Heart right ventricle (tissue), 16 donors: ENCODE measurements at regions not wholly inside any gene's neighbourhood (a gene's known extent, or its start where the extent isn't known, plus 50 kb on each side); places are given as distances from the start of the nearest gene placed in this dataset.

ENCODE experiments used
- ATAC-seq, 8 donors: fragments of 200-7000 bp; cut with Tn5 transposase; one replicate each; pipeline ENCODE4 v1.9.1; 2020; ENCODE audit warnings: mild to moderate bottlenecking in 8 of 8, moderate library complexity in 8 of 8, moderate number of reproducible peaks in 1 of 8
- DNase-seq, 2 donors: peaks; one replicate each; pipeline ENCODE4 v3.0.0-alpha.2; 2020
- H3K27ac ChIP-seq, 10 donors: fragments of 200-600 bp; sonication (generic) in 2 of 10; one replicate each; pipeline versions ENCODE4 v1.5.0 to v1.8.0; 2020 to 2022; ENCODE audit warnings: mild to moderate bottlenecking in 3 of 10
- H3K27me3 ChIP-seq, 7 donors: fragments of 200-600 bp; one replicate each; pipeline ENCODE4 v1.8.0; 2021 to 2022; ENCODE audit warnings: mild to moderate bottlenecking in 2 of 7
- H3K36me3 ChIP-seq, 9 donors: fragments of 200-600 bp; sonication (generic) in 1 of 9; one replicate each; pipeline versions ENCODE4 v1.5.0 to v1.8.0; 2020 to 2022; ENCODE audit warnings: mild to moderate bottlenecking in 2 of 9
- H3K4me1 ChIP-seq, 9 donors: fragments of 200-600 bp; sonication (generic) in 1 of 9; one replicate each; pipeline versions ENCODE4 v1.5.0 to v1.8.0; 2020 to 2022; ENCODE audit warnings: mild to moderate bottlenecking in 4 of 9
- H3K4me3 ChIP-seq, 10 donors: fragments of 200-600 bp; sonication (generic) in 2 of 10; one replicate each; pipeline versions ENCODE4 v1.5.0 to v1.8.0; 2020 to 2022; ENCODE audit warnings: mild to moderate bottlenecking in 7 of 10, moderate library complexity in 2 of 10
- H3K9me3 ChIP-seq, 11 donors: fragments of 200-600 bp in 10 of 11; sonication (generic) in 2 of 11; one replicate each; pipeline versions ENCODE4 v1.5.0 to v1.8.0; 2013 to 2022; ENCODE audit warnings: mild to moderate bottlenecking in 2 of 11, control low read depth in 1 of 11, moderate library complexity in 1 of 11
- WGBS, 2 donors: extraction: QIAGEN DNeasy Blood & Tissue Kit; methylation state at CpG; one replicate each; pipeline ENCODE4 v1.1.7; 2013; ENCODE audit warnings: inconsistent platforms in 1 of 2; 5-methylcytosine and 5-hydroxymethylcytosine counted together
- intact Hi-C, 10 donors: fragments of 100-400 bp; cut with DNase I; formaldehyde crosslinking; loops; one replicate each; pipeline versions ENCODE4 v1.11.1 to v1.14.2; 2022
- TF ChIP-seq, protein P1 (sequence below), 9 donors: fragments of 200-600 bp; sonication (generic) in 2 of 9; IDR thresholded peaks; one replicate each; pipeline versions ENCODE4 v1.5.0 to v1.8.0; 2021 to 2022; ENCODE audit warnings: antibody characterized with exemption in 9 of 9, mild to moderate bottlenecking in 5 of 9, moderate library complexity in 1 of 9
- donor health status: Arrhythmogenic right ventricular cardiomyopathy.
- donor health status: ischemic (EF 13 %, LVEDD 7.1; RV severe dilation, severe dysfunction).
- donor health status: healthy with polysubstance abuse.
- donor health status: DM: no; HTN: yes; CAD: no.
- donor health status: DM: no; HTN: no; CAD: no.
- donor health status: ischemic (EF 25% LVEDD 6.9; RV normal size, moderate dysfunction).
- donor health status: ischemic (EF 25% LVEDD 5.7; RV mildly dilated, moderate dysfunction).
- donor health status: healthy.
- donor health status: DM: yes; HTN: yes; CAD: no.
- donor health status: Ischemic cardiomyopathy.
- donor health status: ischemic (EF 35%, LVEDD 5.7; RV mildly dilated, moderate dysfunction).
- donor health status: nonischemic (EF 11% LVEDD 7.7; RV severe dilation, severe dysfunction).
- donor health status: DM: yes; HTN: yes; CAD: no.
- donor health status: PGD.
- donor health status: ischemic (EF 29% LVEDD 5.4; RV normal size, mild dysfunction).
- donor health status: nonischemic (EF 23%, LVEDD 6.1; RV moderate dilation, normal function).

DNA sequence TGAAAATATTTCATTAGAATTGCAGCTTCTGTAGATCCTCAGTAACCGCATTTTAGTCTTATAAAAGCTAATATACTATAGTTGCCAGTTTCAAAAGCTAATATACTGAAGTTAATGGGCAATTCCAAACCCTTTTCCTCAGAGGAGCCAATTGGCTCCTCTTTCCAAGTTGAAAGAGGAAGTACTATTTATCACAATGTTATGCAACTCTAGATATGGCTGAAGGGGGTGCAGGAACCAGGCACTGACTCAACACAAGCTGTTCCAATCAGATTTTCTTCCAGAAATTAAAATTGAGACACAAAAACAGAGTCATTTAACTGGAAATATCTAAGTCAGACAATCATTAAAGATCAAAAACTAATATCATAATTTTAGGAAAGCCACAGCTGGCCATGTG, 258.9 kb downstream of the PCDH20 start:
- intact Hi-C loops: no loop called here
- 78 to 89% methylated on average over 1 of the region's 1 CpG for WGBS, 2 donors
- no peak overlapping the region for H3K27ac ChIP-seq
- H3K4me3 ChIP-seq: no peak overlapping the region
- peaks cover 0 to 4% (median under 1%) of the 10 kb centered on the region in 9 donors for H3K4me1 ChIP-seq
- TF ChIP-seq, protein P1, sequence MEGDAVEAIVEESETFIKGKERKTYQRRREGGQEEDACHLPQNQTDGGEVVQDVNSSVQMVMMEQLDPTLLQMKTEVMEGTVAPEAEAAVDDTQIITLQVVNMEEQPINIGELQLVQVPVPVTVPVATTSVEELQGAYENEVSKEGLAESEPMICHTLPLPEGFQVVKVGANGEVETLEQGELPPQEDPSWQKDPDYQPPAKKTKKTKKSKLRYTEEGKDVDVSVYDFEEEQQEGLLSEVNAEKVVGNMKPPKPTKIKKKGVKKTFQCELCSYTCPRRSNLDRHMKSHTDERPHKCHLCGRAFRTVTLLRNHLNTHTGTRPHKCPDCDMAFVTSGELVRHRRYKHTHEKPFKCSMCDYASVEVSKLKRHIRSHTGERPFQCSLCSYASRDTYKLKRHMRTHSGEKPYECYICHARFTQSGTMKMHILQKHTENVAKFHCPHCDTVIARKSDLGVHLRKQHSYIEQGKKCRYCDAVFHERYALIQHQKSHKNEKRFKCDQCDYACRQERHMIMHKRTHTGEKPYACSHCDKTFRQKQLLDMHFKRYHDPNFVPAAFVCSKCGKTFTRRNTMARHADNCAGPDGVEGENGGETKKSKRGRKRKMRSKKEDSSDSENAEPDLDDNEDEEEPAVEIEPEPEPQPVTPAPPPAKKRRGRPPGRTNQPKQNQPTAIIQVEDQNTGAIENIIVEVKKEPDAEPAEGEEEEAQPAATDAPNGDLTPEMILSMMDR (IDR thresholded peaks at IDR 0.05): no peak
- ATAC-seq (peak in 1 of 8 donors; percentile 67), DNase-seq (no peak)
- no peaks in the 10 kb centered on the region for H3K36me3 ChIP-seq
- H3K9me3 ChIP-seq: no peaks in the 10 kb centered on the region
- H3K27me3 ChIP-seq: no peaks in the 10 kb centered on the region

DNA sequence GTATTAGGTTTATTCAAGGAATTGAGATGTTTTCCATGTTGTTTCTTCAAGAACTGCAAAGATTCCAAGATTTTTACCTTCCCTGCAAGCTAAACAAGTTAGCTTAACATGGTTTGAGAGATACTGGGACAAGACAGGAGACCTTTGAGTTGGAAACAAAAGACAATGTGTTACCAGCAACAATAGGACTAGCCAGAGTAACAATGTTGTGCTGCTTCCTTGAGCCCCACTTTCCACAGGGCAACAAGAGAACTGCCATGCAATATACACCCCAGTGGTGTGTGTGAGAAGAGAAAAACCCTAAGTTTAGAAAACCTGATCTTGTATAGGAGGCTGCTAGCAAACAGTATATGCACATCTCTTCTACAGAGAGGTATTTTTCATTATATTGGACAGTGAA, 264.6 kb downstream of the PCDH20 start:
- H3K36me3 ChIP-seq: no peaks in the 10 kb centered on the region
- H3K27me3 ChIP-seq: no peaks in the 10 kb centered on the region
- DNase-seq (no peak), ATAC-seq (no peak)
- TF ChIP-seq, protein P1 (IDR thresholded peaks at IDR 0.05): no peak
- peaks cover 0 to 6% (median 0%) of the 10 kb centered on the region in 9 donors for H3K4me1 ChIP-seq
- peaks cover 0 to 2% (median 0%) of the 10 kb centered on the region in 11 donors for H3K9me3 ChIP-seq
- H3K27ac ChIP-seq: no peak overlapping the region
- no peak overlapping the region for H3K4me3 ChIP-seq
- intact Hi-C loops: no loop called here

DNA sequence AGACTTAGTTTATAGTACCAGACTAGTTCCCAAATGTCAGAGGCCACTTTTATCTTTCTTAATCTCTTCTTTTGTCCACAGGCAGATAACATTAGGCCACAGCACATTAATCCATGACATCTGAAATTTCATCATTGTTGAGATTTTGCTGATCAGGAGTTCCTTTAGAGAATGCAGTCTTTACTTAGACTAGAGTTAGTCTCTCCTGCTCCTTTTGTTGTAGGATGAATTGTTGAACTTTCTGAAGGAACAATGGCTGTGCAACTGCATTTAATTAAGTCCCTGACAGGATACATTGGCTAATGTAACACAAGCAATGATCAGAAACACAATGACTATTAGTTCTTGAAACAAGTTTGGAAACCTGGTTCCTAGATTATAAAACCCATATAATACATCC, 266.3 kb downstream of the PCDH20 start:
- Histone ChIP-seq H3K36me3 (no peaks in the 10 kb centered on the region), H3K9me3 (peaks cover 0 to 14% (median 0%) of the 10 kb centered on the region in 11 donors), H3K4me3 (no peak overlapping the region), H3K27me3 (no peaks in the 10 kb centered on the region), H3K4me1 (peaks cover 0 to 13% (median 0%) of the 10 kb centered on the region in 9 donors), H3K27ac (no peak overlapping the region)
- DNase-seq (no peak), ATAC-seq (no peak)
- TF ChIP-seq, protein P1 (IDR thresholded peaks at IDR 0.05): no peak
- intact Hi-C loops: no loop called here

DNA sequence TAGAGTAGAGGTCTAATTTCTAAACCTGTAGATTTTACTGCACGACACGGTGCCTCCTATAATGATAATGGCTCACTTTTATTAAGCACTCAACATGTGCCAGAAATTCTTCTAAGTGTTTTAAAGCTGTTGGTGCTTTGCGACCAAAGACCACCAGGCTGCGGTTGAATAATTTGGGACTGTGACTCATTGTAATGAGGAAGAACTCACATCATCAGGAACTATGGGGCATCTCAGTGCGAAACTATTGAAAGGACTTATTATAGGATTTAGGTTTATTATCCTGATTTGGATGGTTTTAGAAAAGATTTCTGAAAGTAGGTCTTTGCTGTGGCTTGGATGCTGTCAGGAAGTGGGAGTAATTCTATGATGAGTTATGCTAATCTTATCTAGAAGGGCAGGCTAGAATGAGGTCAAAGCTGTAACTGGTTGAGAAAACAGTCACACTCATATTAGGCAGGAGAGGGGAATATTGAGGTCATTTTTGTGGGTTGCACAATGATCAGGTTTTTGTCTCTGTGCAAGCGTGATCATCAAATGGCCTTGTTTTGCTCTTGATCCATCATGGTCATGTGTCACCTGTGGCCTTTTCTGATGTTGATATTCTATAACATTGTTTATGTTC, 266.8 kb downstream of the PCDH20 start:
- Histone ChIP-seq H3K27me3 (no peaks in the 10 kb centered on the region), H3K36me3 (no peaks in the 10 kb centered on the region), H3K4me3 (no peak overlapping the region), H3K4me1 (peaks cover 0 to 18% (median 0%) of the 10 kb centered on the region in 9 donors), H3K9me3 (peaks cover 0 to 14% (median 0%) of the 10 kb centered on the region in 11 donors), H3K27ac (no peak overlapping the region)
- peak in 2 of 8 donors; percentile 42 to 74 for ATAC-seq
- no peak for DNase-seq
- intact Hi-C loops: no loop called here
- 53 to 60% methylated on average over 6 of the region's 6 CpGs for WGBS, 2 donors
- TF ChIP-seq, protein P1 (IDR thresholded peaks at IDR 0.05): no peak
